OCI-LY7 (cell line): ENCODE measurements at regions not wholly inside any gene's neighbourhood (a gene's known extent, or its start where the extent isn't known, plus 50 kb on each side); places are given as distances from the start of the nearest gene placed in this dataset.

ENCODE experiments used
- EZH2phosphoT487 ChIP-seq: fragments of 200-600 bp; sonication (generic); IDR thresholded peaks from 2 replicates; pipeline ENCODE4 v1.6.1; 2018; ENCODE audit warnings: low read depth, borderline replicate concordance, mild to moderate bottlenecking, mixed run types, antibody characterized with exemption, low read length, moderate library complexity, mixed read lengths
- TF ChIP-seq, protein P1 (sequence below): fragments of 200-600 bp; sonication (generic); conservative IDR thresholded peaks from 2 replicates; pipeline ENCODE4 v1.5.1; 2014; ENCODE audit warnings: mild to moderate bottlenecking, antibody characterized with exemption, low read length, moderate library complexity, mixed read lengths

GRCh38 chr10:85067955-85068354 lies 739.6 kb downstream of the CCSER2 start:
- TF ChIP-seq, protein P1, sequence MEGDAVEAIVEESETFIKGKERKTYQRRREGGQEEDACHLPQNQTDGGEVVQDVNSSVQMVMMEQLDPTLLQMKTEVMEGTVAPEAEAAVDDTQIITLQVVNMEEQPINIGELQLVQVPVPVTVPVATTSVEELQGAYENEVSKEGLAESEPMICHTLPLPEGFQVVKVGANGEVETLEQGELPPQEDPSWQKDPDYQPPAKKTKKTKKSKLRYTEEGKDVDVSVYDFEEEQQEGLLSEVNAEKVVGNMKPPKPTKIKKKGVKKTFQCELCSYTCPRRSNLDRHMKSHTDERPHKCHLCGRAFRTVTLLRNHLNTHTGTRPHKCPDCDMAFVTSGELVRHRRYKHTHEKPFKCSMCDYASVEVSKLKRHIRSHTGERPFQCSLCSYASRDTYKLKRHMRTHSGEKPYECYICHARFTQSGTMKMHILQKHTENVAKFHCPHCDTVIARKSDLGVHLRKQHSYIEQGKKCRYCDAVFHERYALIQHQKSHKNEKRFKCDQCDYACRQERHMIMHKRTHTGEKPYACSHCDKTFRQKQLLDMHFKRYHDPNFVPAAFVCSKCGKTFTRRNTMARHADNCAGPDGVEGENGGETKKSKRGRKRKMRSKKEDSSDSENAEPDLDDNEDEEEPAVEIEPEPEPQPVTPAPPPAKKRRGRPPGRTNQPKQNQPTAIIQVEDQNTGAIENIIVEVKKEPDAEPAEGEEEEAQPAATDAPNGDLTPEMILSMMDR, result no peak
- no peak for TF ChIP-seq EZH2phosphoT487
